NB4 (cell line): ENCODE measurements at regions not wholly inside any gene's neighbourhood (a gene's known extent, or its start where the extent isn't known, plus 50 kb on each side); places are given as distances from the start of the nearest gene placed in this dataset.
"Not testable (repeated sequence)": the region's sequence is repeated elsewhere in the genome, so short reads cannot be mapped to it uniquely, and the experiment has no call there.

Source experiments
- DNase-seq: peaks from one replicate; pipeline ENCODE4 v3.0.0; 2010; ENCODE audit warnings: low read depth
- H3K4me3 ChIP-seq: one replicate; pipeline ENCODE4 v1.5.1; 2011; ENCODE audit warnings: mild to moderate bottlenecking, low read depth, low read length, moderate library complexity
- MYC ChIP-seq: IDR thresholded peaks from 2 replicates; pipeline ENCODE4 v1.6.1; 2011; ENCODE audit warnings: low read depth, low read length
- POLR2A ChIP-seq: IDR thresholded peaks from 2 replicates; pipeline ENCODE4 v1.6.1; 2011; ENCODE audit warnings: mild to moderate bottlenecking; ENCODE audit not compliant: insufficient read length; ENCODE audit errors: extremely low read depth
- TF ChIP-seq, protein P1 (sequence below): IDR thresholded peaks from 2 replicates; pipeline ENCODE4 v1.6.1; 2011; ENCODE audit warnings: low read depth, low read length
- TF ChIP-seq, protein P2 (sequence below): IDR thresholded peaks from one replicate; pipeline ENCODE4 v1.5.1; 2012; ENCODE audit warnings: low read depth, low read length

DNA sequence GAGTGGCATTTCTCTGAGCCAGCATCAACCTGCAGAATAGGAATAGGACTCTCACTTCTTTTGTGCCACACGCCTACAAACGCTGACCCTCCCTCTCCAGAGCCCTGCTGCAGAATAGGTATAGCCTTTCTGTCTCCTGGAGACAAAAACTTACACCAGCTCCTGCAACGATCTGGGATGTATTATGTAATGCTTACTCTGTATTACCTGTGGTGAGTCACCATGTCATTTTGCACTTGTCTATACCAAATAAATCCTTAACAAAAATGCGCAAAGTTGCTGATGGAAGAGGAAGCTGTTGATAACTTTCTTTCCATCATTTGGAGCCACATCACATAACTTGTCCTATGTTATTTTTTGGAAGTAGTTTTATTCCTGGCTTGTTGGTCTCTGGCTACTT is 155.8 kb upstream of the FNDC3A start:
- TF ChIP-seq MYC (no peak), POLR2A (no peak)
- TF ChIP-seq, protein P1, sequence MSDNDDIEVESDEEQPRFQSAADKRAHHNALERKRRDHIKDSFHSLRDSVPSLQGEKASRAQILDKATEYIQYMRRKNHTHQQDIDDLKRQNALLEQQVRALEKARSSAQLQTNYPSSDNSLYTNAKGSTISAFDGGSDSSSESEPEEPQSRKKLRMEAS = no peak
- TF ChIP-seq, protein P2, sequence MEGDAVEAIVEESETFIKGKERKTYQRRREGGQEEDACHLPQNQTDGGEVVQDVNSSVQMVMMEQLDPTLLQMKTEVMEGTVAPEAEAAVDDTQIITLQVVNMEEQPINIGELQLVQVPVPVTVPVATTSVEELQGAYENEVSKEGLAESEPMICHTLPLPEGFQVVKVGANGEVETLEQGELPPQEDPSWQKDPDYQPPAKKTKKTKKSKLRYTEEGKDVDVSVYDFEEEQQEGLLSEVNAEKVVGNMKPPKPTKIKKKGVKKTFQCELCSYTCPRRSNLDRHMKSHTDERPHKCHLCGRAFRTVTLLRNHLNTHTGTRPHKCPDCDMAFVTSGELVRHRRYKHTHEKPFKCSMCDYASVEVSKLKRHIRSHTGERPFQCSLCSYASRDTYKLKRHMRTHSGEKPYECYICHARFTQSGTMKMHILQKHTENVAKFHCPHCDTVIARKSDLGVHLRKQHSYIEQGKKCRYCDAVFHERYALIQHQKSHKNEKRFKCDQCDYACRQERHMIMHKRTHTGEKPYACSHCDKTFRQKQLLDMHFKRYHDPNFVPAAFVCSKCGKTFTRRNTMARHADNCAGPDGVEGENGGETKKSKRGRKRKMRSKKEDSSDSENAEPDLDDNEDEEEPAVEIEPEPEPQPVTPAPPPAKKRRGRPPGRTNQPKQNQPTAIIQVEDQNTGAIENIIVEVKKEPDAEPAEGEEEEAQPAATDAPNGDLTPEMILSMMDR = no peak
- no peak overlapping the region for H3K4me3 ChIP-seq
- DNase-seq = no peak

DNA sequence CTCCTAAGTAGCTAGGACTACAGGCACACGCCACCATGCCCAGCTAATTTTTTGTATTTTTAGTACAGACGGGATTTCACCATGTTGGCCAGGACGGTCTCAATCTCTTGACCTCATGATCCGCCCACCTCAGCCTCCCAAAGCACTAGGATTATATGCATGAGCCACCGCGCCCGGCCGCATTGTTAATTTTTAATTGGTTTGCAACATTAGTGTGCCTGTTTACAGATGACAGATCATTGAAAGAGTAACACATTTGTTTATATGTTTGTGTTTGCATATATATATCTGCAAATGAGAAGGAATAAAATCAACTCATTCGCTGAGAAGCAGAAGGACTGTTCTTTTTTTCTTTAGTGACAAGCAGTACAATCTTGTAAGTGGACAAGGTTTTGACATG is 152.2 kb upstream of the FNDC3A start:
- H3K4me3 ChIP-seq, DNase-seq: not testable (repeated sequence)

DNA sequence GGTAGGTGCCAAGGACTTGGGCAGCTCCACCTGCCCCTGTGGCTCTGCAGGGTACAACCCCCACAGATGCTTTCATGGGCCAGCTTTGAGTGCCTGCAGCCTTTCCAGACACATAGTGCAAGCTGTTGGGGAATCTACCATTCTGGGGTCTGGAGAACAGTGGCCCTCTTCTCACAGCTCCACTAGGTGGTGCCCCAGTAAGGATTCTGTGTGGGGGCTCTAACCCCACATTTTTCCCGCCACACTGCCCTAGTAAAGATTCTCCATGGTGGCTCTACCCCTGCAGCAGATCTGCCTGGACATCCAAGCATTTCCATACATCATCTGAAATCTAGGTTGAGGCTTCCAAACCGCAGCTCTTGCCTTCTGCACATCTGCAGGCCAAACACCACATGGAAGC is 149.7 kb upstream of the FNDC3A start:
- no peak for TF ChIP-seq POLR2A
- DNase-seq = no peak
- H3K4me3 ChIP-seq = no peak overlapping the region

DNA sequence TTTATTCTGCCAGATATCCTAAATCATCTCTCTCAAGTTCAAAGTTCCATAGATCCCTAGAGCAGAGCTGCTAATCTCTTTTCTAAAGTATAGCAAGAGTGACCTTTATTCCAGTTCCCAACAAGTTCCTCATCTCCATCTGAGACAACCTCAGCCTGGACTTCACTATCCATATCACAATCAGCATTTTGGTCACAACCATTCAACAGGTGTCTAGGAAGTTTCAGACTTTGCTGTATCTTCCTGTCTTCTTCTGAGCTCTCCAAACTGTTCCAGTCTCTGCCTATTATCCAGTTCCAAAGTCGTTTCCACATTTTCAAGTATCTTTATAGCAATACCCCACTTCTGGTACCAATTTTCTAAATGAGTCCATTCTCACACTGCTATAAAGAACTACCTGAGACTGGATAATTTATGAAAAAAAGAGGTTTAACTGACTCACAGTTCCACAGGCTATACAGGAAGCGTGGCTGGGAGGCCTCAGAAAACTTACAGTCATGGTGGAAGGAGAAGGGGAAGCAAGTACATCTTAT is 148.7 kb upstream of the FNDC3A start:
- not testable (repeated sequence) for DNase-seq, H3K4me3 ChIP-seq

DNA sequence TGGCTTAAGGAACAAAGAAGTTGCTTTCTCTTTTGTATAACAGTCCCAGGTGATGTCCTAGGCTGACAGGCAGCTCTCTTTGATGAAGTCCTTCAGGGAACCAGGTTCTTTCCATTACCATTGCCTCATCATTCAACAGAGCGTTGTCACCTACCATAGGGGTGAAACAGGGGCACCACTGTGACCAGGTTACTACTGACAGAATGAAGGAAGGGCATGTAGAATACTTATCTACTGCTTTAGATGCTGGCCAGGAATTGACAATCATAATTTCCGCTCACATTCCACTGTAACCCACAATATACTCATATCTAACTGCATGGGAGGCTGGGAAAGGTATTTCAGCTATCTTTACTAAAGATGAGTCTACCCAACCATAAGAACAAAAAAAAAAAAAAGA is 148.0 kb upstream of the FNDC3A start:
- no peak for DNase-seq
- TF ChIP-seq, protein P2 = no peak
- no peak for TF ChIP-seq POLR2A
- TF ChIP-seq MYC = no peak
- TF ChIP-seq, protein P1 = no peak
- no peak overlapping the region for H3K4me3 ChIP-seq

DNA sequence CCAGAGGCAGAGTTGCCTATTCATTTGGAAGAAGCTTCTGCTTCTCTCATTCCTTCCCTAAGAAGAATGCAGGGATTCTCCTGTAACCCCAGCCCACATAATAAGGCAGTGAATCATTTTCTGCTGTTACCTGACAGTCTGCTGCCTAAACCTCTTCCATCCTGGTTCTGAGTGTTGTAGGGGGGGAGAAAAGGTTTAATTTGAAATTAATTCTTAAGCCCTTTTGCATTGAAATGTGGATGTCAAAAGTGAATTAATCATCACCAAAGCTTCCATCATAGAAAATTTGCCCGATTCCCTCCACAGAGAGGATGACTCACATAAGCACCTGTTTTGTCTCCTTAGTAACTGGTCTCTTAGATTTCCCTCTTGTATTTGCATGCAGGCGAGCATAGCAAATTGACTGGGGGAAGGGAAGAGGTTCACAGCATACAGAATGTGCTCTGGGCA is 146.7 kb upstream of the FNDC3A start:
- TF ChIP-seq, protein P1 = no peak
- no peak for TF ChIP-seq MYC
- TF ChIP-seq, protein P2 = no peak
- TF ChIP-seq POLR2A = no peak

DNA sequence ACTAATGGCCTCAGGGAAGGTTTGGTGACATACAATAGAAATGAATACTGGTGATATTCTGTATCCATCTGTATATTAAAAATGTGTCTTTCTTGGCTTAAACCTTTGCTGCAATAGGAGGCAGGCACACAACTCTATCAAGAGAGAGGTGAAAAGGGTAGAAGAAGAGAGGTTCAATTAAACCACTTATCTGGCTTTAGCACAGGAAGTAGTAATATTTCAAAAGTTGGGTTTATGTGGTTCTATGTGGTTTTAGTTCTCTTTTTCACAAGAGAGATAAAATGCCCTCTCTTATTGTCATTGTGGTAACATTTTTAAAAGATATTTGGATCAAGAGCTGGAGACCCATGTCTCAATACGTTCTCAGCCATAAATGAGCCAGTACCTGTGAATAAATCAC is 146.2 kb upstream of the FNDC3A start:
- DNase-seq = peak; percentile 60
- TF ChIP-seq MYC (no peak), POLR2A (no peak)
- TF ChIP-seq, protein P2 = no peak
- TF ChIP-seq, protein P1 = no peak
- H3K4me3 ChIP-seq = no peak overlapping the region

More for the DNA sequence above, 146.7 kb upstream of the FNDC3A start:
- DNase-seq = peak; percentile 17
- no peak overlapping the region for H3K4me3 ChIP-seq

DNA sequence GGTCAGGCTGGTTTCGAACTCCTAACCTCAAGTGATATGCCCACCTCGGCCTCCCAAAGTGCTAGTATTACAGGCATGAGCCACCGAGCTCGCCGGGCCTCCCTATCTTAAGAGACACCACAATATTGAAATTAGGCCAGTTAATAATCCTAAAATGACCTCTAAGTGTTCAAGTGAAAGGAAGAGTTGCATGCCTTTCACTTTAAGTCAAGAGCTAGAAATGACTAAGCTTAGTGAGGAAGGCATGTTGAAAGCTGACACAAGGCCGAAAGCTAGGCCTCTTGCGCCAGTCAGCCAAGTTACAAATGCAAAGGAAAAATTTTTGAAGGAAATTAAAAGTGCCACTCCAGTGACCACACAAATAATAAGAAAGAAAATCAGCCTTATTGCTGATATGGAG is 144.5 kb upstream of the FNDC3A start:
- DNase-seq = no peak
- TF ChIP-seq MYC (no peak), POLR2A (no peak)
- TF ChIP-seq, protein P1 = no peak
- TF ChIP-seq, protein P2 = no peak
- no peak overlapping the region for H3K4me3 ChIP-seq
